AG04449 (cell line): ENCODE measurements at regions not wholly inside any gene's neighbourhood (a gene's known extent, or its start where the extent isn't known, plus 50 kb on each side); places are given as distances from the start of the nearest gene placed in this dataset.
A peak's percentile ranks its signal among the peaks of the same experiment; 100 is the strongest.
"Not testable (repeated sequence)": the region's sequence is repeated elsewhere in the genome, so short reads cannot be mapped to it uniquely, and the experiment has no call there.

Experiments
- CTCF ChIA-PET: fragments of 350-600 bp; formaldehyde crosslinking; extraction: SDS; loops from one replicate; lab custom pipeline; 2021; ENCODE audit warnings: antibody characterized with exemption; lab: Yijun Ruan, JAX
- POLR2A ChIA-PET: fragments of 400-600, 350-600 bp; formaldehyde crosslinking; extraction: SDS; loops from one replicate; lab custom pipeline; 2020; ENCODE audit warnings: antibody characterized with exemption, inconsistent platforms; lab: Yijun Ruan, JAX
- DNase-seq: peaks from one replicate; pipeline ENCODE4 v3.0.0-alpha.2; 2010; ENCODE audit warnings: low read depth, low spot score
- H3K4me3 ChIP-seq: 2 replicates; pipeline ENCODE4 v1.5.1; 2011; ENCODE audit warnings: low read depth, mild to moderate bottlenecking, control low read depth, low read length
- TF ChIP-seq, protein P1 (sequence below): IDR thresholded peaks from one replicate; pipeline ENCODE4 v1.5.1; 2011; ENCODE audit warnings: mild to moderate bottlenecking, moderate library complexity, low read length, control low read depth, inconsistent platforms; ENCODE audit not compliant: insufficient read depth; ENCODE audit errors: missing control alignments

DNA sequence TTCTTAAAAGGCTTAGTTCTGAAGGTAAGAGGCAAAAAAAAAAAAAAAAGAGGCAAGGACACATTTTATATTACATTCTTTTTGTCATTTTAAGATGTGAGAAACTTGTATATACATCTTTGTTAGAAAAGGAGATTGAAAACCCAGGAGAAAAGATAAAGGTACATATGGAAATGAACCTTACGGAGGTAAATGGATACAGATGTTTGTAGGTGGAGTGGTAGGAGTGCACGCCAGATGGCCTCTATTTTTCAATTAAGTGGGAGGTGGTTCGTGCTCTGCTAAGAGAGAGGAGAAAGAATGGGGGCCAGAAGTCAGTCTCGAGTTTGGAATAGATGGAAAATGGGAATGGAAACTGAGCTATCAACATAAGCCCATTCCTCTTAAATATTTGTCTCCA is 622.5 kb upstream of the GHITM start:
- TF ChIP-seq, protein P1, sequence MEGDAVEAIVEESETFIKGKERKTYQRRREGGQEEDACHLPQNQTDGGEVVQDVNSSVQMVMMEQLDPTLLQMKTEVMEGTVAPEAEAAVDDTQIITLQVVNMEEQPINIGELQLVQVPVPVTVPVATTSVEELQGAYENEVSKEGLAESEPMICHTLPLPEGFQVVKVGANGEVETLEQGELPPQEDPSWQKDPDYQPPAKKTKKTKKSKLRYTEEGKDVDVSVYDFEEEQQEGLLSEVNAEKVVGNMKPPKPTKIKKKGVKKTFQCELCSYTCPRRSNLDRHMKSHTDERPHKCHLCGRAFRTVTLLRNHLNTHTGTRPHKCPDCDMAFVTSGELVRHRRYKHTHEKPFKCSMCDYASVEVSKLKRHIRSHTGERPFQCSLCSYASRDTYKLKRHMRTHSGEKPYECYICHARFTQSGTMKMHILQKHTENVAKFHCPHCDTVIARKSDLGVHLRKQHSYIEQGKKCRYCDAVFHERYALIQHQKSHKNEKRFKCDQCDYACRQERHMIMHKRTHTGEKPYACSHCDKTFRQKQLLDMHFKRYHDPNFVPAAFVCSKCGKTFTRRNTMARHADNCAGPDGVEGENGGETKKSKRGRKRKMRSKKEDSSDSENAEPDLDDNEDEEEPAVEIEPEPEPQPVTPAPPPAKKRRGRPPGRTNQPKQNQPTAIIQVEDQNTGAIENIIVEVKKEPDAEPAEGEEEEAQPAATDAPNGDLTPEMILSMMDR, result no peak
- CTCF ChIA-PET, result no interaction called here
- DNase-seq, result no peak

GRCh38 chr10:83517456-83517855 is 621.9 kb upstream of the GHITM start:
- DNase-seq, result no peak
- TF ChIP-seq, protein P1, result no peak
- no peak overlapping the region for H3K4me3 ChIP-seq
- ChIA-PET POLR2A (no interaction called here), CTCF (no interaction called here)

More for the DNA sequence above, 622.5 kb upstream of the GHITM start:
- no peak overlapping the region for H3K4me3 ChIP-seq
- POLR2A ChIA-PET, result no interaction called here

GRCh38 chr10:83518779-83519178 is 620.5 kb upstream of the GHITM start:
- no peak overlapping the region for H3K4me3 ChIP-seq
- DNase-seq, result no peak
- TF ChIP-seq, protein P1, result no peak
- ChIA-PET POLR2A (no interaction called here), CTCF (no interaction called here)

DNA sequence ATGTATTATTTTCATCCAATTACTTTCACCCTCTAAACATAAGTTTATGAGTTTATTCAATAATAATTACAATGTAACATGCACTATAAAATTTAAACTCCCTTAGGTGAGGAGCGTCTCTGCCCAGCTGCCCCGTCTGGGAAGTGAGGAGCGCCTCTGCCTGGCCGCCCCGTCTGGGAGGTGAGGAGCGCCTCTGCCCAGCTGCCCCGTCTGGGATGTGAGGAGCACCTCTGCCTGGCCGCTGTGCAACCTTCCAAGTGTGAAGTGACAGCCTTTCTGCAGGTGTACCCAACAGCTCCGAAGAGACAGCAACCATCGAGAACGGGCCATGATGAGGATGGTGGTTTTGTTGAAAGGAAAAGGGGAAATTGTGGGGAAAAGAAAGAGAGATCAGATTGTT is 618.9 kb upstream of the GHITM start:
- DNase-seq, H3K4me3 ChIP-seq, CTCF ChIA-PET, POLR2A ChIA-PET: not testable (repeated sequence)

DNA sequence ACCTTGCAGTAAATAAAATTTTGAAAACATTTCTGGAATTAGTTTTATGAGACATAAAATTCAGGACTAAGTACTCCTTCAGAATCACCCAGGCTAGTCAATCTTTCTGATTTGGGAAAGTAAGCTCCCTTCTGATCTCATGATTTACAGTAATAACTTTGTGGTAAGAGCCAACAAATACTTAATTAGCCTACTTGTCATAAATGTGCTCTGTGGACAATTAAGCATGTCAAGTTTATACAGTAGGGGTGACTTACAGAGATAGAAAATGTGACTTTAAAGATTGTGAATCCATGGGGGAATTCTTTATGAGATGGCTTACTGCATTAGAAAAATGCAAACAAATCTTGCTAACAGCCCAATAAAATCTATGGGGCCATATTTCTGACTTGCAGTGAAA is 616.9 kb upstream of the GHITM start:
- POLR2A ChIA-PET, result no interaction called here
- TF ChIP-seq, protein P1, result no peak
- DNase-seq, result no peak
- CTCF ChIA-PET, result no interaction called here
- H3K4me3 ChIP-seq, result no peak overlapping the region

DNA sequence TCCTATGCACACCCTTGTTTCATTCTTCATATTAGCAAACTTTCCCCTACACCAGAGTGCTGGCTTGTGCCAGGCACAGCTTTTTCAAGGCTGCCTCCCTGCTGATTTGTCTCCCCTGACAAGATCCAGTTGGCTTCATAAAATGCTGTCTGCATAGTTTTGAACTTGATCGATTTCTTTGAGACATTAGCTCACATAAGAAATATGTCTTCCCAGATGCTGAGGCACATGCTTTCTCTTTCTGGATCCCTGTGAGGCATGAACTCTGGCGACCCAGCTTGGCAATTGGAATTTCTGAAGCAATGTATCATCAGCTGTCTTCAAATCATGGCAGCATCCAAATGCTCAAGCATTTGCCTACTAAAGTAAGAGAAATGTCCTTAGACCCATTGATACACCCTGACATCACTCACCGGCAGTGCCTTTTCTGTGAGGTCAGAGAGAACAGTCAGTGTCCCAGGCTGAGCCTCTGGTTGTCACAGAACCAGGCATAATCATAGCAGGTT is 616.4 kb upstream of the GHITM start:
- POLR2A ChIA-PET, result no interaction called here
- DNase-seq, result peak; percentile 4
- TF ChIP-seq, protein P1, result no peak
- no peak overlapping the region for H3K4me3 ChIP-seq
- CTCF ChIA-PET, result no interaction called here

DNA sequence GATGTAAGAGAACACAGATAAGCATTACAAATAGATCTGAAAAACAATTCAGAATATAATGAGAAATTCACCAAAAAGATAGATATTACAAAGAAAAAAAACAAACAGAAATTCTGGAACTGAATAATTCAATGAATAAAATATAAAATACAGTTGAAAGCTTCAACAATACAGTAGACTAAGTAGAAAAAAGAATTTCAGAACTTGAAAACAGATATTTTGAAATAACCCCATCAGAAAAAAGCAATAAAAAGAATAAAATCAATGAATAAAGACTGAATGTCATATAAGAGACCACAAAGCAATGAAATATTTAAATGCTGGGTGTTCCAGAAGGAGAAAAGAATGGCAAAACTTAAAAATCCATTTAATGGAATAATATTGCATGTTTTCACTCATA is 611.4 kb upstream of the GHITM start:
- CTCF ChIA-PET, result no interaction called here

More for the DNA sequence above, 611.4 kb upstream of the GHITM start:
- TF ChIP-seq, protein P1, result no peak
- POLR2A ChIA-PET, result no interaction called here
- DNase-seq, result no peak
- H3K4me3 ChIP-seq, result no peak overlapping the region
